ENCODE measurements at regions not wholly inside any gene's neighbourhood (a gene's known extent, or its start where the extent isn't known, plus 50 kb on each side); places are given as distances from the start of the nearest gene placed in this dataset.

DNA sequence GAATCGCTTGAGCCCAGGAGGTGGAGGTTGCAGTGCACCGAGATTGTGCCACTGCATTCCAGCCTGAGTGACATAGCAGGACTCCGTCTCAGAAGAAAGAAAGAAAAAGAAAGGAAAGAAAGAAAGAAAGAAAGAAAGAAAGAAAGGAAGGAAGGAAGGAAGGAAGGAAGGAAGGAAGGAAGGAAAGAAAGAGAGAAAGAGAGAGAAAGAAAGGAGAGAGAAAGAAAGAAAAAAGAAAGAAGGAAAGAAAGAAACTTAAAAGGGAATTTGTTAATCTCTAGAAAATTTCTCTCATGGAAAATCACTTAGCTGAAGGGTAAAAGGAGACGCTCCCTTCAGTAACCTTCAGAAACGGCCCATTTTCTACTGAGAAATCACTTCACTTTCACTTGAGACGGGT is 279.5 kb upstream of the KLF6 start:
- no peaks in the 10 kb centered on the region for H3K9me2 ChIP-seq (replicated peaks; ENCODE audit: control insufficient read depth, low read length)
- no peaks in the 10 kb centered on the region; the same call in 1 of the 2 replicates for H3K27me3 ChIP-seq (ENCODE audit: control insufficient read depth, low read length)
- H3K27ac ChIP-seq (ENCODE audit: low read depth, low read length), result no peak overlapping the region
- H3K79me2 ChIP-seq (ENCODE audit: control insufficient read depth, low read length), result no peaks in the 10 kb centered on the region
- no peaks in the 10 kb centered on the region for H3K4me1 ChIP-seq (ENCODE audit: control insufficient read depth, low read length)
- H3K4me2 ChIP-seq (ENCODE audit: low read length), result no peak overlapping the region
- H3K4me3 ChIP-seq (ENCODE audit: low read length), result no peak overlapping the region
- TF ChIP-seq EZH2phosphoT487 (IDR thresholded peaks at IDR 0.05; ENCODE audit: borderline replicate concordance, low read length), result no peak
- TF ChIP-seq, protein P1, sequence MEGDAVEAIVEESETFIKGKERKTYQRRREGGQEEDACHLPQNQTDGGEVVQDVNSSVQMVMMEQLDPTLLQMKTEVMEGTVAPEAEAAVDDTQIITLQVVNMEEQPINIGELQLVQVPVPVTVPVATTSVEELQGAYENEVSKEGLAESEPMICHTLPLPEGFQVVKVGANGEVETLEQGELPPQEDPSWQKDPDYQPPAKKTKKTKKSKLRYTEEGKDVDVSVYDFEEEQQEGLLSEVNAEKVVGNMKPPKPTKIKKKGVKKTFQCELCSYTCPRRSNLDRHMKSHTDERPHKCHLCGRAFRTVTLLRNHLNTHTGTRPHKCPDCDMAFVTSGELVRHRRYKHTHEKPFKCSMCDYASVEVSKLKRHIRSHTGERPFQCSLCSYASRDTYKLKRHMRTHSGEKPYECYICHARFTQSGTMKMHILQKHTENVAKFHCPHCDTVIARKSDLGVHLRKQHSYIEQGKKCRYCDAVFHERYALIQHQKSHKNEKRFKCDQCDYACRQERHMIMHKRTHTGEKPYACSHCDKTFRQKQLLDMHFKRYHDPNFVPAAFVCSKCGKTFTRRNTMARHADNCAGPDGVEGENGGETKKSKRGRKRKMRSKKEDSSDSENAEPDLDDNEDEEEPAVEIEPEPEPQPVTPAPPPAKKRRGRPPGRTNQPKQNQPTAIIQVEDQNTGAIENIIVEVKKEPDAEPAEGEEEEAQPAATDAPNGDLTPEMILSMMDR (IDR thresholded peaks at IDR 0.05; ENCODE audit: low read depth, low read length, poor library complexity, severe bottlenecking), result no peak
- H4K20me1 ChIP-seq (ENCODE audit: control insufficient read depth, insufficient read depth, low read depth, low read length), result no peaks in the 10 kb centered on the region
- no peaks in the 10 kb centered on the region for H3K36me3 ChIP-seq (ENCODE audit: control insufficient read depth, low read length)
- H3F3A ChIP-seq (ENCODE audit: control insufficient read depth, insufficient read depth), result no peaks in the 10 kb centered on the region
- H3K9me3 ChIP-seq (ENCODE audit: control insufficient read depth, insufficient read depth, low read length), result no peaks in the 10 kb centered on the region

DNA sequence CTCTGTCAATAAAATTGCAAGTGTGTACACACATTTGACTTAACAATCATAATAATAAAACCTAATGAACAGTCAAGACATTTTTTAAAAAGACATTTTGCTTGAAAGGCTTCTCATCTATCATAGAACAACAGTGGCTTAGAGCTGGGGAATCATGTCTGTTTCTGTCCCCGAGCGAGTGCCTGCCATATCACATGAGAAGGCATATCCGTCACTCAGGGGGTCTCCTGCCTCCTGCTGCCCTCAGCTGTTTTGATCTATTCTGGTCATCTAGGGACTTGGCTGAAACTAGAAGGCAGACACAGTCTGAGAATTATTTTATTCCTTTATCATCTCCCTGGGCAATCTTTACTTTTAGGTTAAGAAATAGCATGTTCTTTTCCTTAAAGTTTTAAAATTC is 278.7 kb upstream of the KLF6 start:
- H3K4me1 ChIP-seq (ENCODE audit: control insufficient read depth, low read length), result no peaks in the 10 kb centered on the region
- no peaks in the 10 kb centered on the region for H3F3A ChIP-seq (ENCODE audit: control insufficient read depth, insufficient read depth)
- no peak for TF ChIP-seq EZH2phosphoT487 (IDR thresholded peaks at IDR 0.05; ENCODE audit: borderline replicate concordance, low read length)
- TF ChIP-seq, protein P1 (IDR thresholded peaks at IDR 0.05; ENCODE audit: low read depth, low read length, poor library complexity, severe bottlenecking), result no peak

DNA sequence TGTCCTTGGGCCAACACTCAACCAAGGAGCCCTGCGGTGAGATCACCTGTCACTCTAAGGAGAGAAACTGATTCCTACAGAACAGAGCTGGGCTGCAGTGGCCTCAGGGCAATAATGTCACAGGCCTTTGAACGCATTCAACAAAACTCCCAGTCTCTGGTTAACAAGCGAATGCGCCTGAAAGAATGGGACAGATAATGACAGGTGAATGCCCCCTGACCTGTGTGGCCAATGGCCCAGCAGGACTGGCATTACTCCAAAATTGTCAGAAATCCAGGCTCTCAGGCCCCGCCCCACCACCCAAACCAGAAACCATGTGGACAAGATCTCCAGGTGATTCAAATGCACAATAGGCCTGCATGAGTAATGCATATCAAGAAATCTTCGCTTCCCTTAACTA is 277.7 kb upstream of the KLF6 start:
- no peaks in the 10 kb centered on the region for H3K9me3 ChIP-seq (ENCODE audit: control insufficient read depth, insufficient read depth, low read length)
- no peaks in the 10 kb centered on the region for H4K20me1 ChIP-seq (ENCODE audit: control insufficient read depth, insufficient read depth, low read depth, low read length)
- no peaks in the 10 kb centered on the region for H3K79me2 ChIP-seq (ENCODE audit: control insufficient read depth, low read length)
- H3K27ac ChIP-seq (ENCODE audit: low read depth, low read length), result no peak overlapping the region
- H3K4me2 ChIP-seq (ENCODE audit: low read length), result no peak overlapping the region
- H3K27me3 ChIP-seq (ENCODE audit: control insufficient read depth, low read length), result no peaks in the 10 kb centered on the region; the same call in 1 of the 2 replicates
- H3F3A ChIP-seq (ENCODE audit: control insufficient read depth, insufficient read depth), result no peaks in the 10 kb centered on the region
- TF ChIP-seq EZH2phosphoT487 (IDR thresholded peaks at IDR 0.05; ENCODE audit: borderline replicate concordance, low read length), result no peak
- TF ChIP-seq, protein P1 (IDR thresholded peaks at IDR 0.05; ENCODE audit: low read depth, low read length, poor library complexity, severe bottlenecking), result no peak
- H3K4me3 ChIP-seq (ENCODE audit: low read length), result no peak overlapping the region
- no peaks in the 10 kb centered on the region for H3K4me1 ChIP-seq (ENCODE audit: control insufficient read depth, low read length)
- H3K36me3 ChIP-seq (ENCODE audit: control insufficient read depth, low read length), result no peaks in the 10 kb centered on the region
- no peaks in the 10 kb centered on the region for H3K9me2 ChIP-seq (replicated peaks; ENCODE audit: control insufficient read depth, low read length)

More for the DNA sequence above, 278.7 kb upstream of the KLF6 start:
- no peak overlapping the region for H3K4me3 ChIP-seq (ENCODE audit: low read length)
- no peak overlapping the region for H3K27ac ChIP-seq (ENCODE audit: low read depth, low read length)
- no peaks in the 10 kb centered on the region; the same call in 1 of the 2 replicates for H3K27me3 ChIP-seq (ENCODE audit: control insufficient read depth, low read length)
- H4K20me1 ChIP-seq (ENCODE audit: control insufficient read depth, insufficient read depth, low read depth, low read length), result no peaks in the 10 kb centered on the region
- H3K9me2 ChIP-seq (replicated peaks; ENCODE audit: control insufficient read depth, low read length), result no peaks in the 10 kb centered on the region
- no peaks in the 10 kb centered on the region for H3K9me3 ChIP-seq (ENCODE audit: control insufficient read depth, insufficient read depth, low read length)
- no peak overlapping the region for H3K4me2 ChIP-seq (ENCODE audit: low read length)
- H3K79me2 ChIP-seq (ENCODE audit: control insufficient read depth, low read length), result no peaks in the 10 kb centered on the region
- no peaks in the 10 kb centered on the region for H3K36me3 ChIP-seq (ENCODE audit: control insufficient read depth, low read length)
